Esophagus muscularis mucosa (tissue), 4 donors: ENCODE measurements at regions not wholly inside any gene's neighbourhood (a gene's known extent, or its start where the extent isn't known, plus 50 kb on each side); places are given as distances from the start of the nearest gene placed in this dataset.

Source experiments
- DNase-seq: peaks from one replicate; pipeline ENCODE4 v3.0.0-alpha.2; 2017; ENCODE audit errors: extremely low spot score
- H3K27ac ChIP-seq, 4 donors: fragments of 200-600 bp; sonication (generic); replicated peaks in 1 of 4; 1 replicate in 3 of 4; 2 replicates in 1 of 4; pipeline ENCODE4 v1.5.1; 2016 to 2019; ENCODE audit warnings: mild to moderate bottlenecking in 1 of 4
- H3K27me3 ChIP-seq, 4 donors: fragments of 200-600 bp; sonication (generic); one replicate each; pipeline versions ENCODE4 v1.5.1 to v1.6.0; 2016 to 2019
- H3K36me3 ChIP-seq, 4 donors: fragments of 200-600 bp; sonication (generic); one replicate each; pipeline ENCODE4 v1.5.1; 2016 to 2019
- H3K4me1 ChIP-seq, 4 donors: fragments of 200-600 bp; sonication (generic); one replicate each; pipeline ENCODE4 v1.5.1; 2016 to 2019
- H3K4me3 ChIP-seq, 4 donors: fragments of 200-600 bp; sonication (generic); 1 replicate in 2 of 4; 2 replicates in 2 of 4; pipeline ENCODE4 v1.5.1; 2016 to 2019; ENCODE audit warnings: mild to moderate bottlenecking in 4 of 4, moderate library complexity in 1 of 4
- H3K9me3 ChIP-seq, 4 donors: fragments of 200-600 bp; sonication (generic); 1 replicate in 3 of 4; 2 replicates in 1 of 4; pipeline ENCODE4 v1.5.1; 2016 to 2019
- CTCF ChIP-seq, 3 experiments: fragments of 200-600 bp in 2 of 3; fragments of 450-650 bp in 1 of 3; sonication (generic) in 2 of 3; IDR thresholded peaks; one replicate each; pipeline ENCODE4 v1.5.1; 2017 to 2019; ENCODE audit warnings: antibody characterized with exemption in 3 of 3, mild to moderate bottlenecking in 2 of 3, moderate library complexity in 1 of 3
- EP300 ChIP-seq: sonication (generic); formaldehyde crosslinking; IDR thresholded peaks from one replicate; pipeline ENCODE4 v1.6.1; 2017; ENCODE audit warnings: antibody characterized with exemption
- POLR2A ChIP-seq: fragments of 450-650 bp; IDR thresholded peaks from one replicate; pipeline ENCODE4 v1.6.1; 2017; ENCODE audit warnings: antibody characterized with exemption, moderate library complexity, mild to moderate bottlenecking, low read depth
- POLR2AphosphoS5 ChIP-seq, 2 donors: sonication (generic); formaldehyde crosslinking; IDR thresholded peaks; one replicate each; pipeline ENCODE4 v1.6.1; 2017; ENCODE audit warnings: antibody characterized with exemption in 2 of 2
- WGBS: methylation state at CpG from one replicate; pipeline ENCODE4 v1.1.5; 2018; 5-methylcytosine and 5-hydroxymethylcytosine counted together
- intact Hi-C: fragments of 100-400 bp; cut with DNase I; formaldehyde crosslinking; loops from one replicate; pipeline ENCODE4 v1.15.1; 2023

- 41% methylated on average over 3 of the region's 3 CpGs for WGBS
- intact Hi-C loops = no loop called here
Observed at GRCh38 chr2:149731079-149731478, 143.5 kb upstream of the MMADHC start.

GRCh38 chr2:149729586-149729985 lies 142.0 kb upstream of the MMADHC start:
- Histone ChIP-seq H3K9me3 (no peaks in the 10 kb centered on the region), H3K4me3 (no peak overlapping the region), H3K27me3 (no peaks in the 10 kb centered on the region), H3K4me1 (peaks cover 0 to 36% (median 29%) of the 10 kb centered on the region in 4 donors), H3K36me3 (no peaks in the 10 kb centered on the region), H3K27ac (no peak overlapping the region)
- 77% methylated on average over 3 of the region's 3 CpGs for WGBS
- no peak for DNase-seq
- TF ChIP-seq CTCF (IDR thresholded peaks at IDR 0.05) = no peak
- no peak for TF ChIP-seq POLR2AphosphoS5 (IDR thresholded peaks at IDR 0.05)
- TF ChIP-seq POLR2A = no peak
- no peak for TF ChIP-seq EP300
- intact Hi-C loops = no loop called here

More at GRCh38 chr2:149731079-149731478, 143.5 kb upstream of the MMADHC start:
- Histone ChIP-seq H3K4me3 (no peak overlapping the region), H3K9me3 (no peaks in the 10 kb centered on the region), H3K4me1 (peaks cover 0 to 48% (median 36%) of the 10 kb centered on the region in 4 donors), H3K27ac (no peak overlapping the region), H3K36me3 (no peaks in the 10 kb centered on the region), H3K27me3 (no peaks in the 10 kb centered on the region)
- TF ChIP-seq EP300 (no peak), CTCF (IDR thresholded peaks at IDR 0.05) (no peak), POLR2AphosphoS5 (IDR thresholded peaks at IDR 0.05) (no peak), POLR2A (no peak)
- DNase-seq = no peak

- no peaks in the 10 kb centered on the region for H3K9me3 ChIP-seq
- TF ChIP-seq POLR2AphosphoS5 (IDR thresholded peaks at IDR 0.05) = no peak
- no peak for TF ChIP-seq POLR2A
- no peak for TF ChIP-seq EP300
- no peak for TF ChIP-seq CTCF (IDR thresholded peaks at IDR 0.05)
- H3K27ac ChIP-seq = no peak overlapping the region
- peaks cover 0 to 27% (median 20%) of the 10 kb centered on the region in 4 donors for H3K4me1 ChIP-seq
- intact Hi-C loops = no loop called here
- H3K36me3 ChIP-seq = no peaks in the 10 kb centered on the region
- no peak for DNase-seq
- 45% methylated on average over 3 of the region's 3 CpGs for WGBS
- no peak overlapping the region for H3K4me3 ChIP-seq
- no peaks in the 10 kb centered on the region for H3K27me3 ChIP-seq
Observed at GRCh38 chr2:149727927-149728326, 140.4 kb upstream of the MMADHC start.

- Histone ChIP-seq H3K27ac (no peak overlapping the region), H3K4me1 (peaks cover 0 to 18% (median 12%) of the 10 kb centered on the region in 4 donors), H3K27me3 (no peaks in the 10 kb centered on the region), H3K9me3 (no peaks in the 10 kb centered on the region), H3K36me3 (no peaks in the 10 kb centered on the region), H3K4me3 (no peak overlapping the region)
- 88% methylated on average over 2 of the region's 2 CpGs for WGBS
- TF ChIP-seq POLR2A (no peak), CTCF (IDR thresholded peaks at IDR 0.05) (no peak), POLR2AphosphoS5 (IDR thresholded peaks at IDR 0.05) (no peak), EP300 (no peak)
- DNase-seq = no peak
- intact Hi-C loops = no loop called here
Observed at GRCh38 chr2:149725234-149725633, 137.7 kb upstream of the MMADHC start.

- TF ChIP-seq EP300 (no peak), POLR2A (no peak), POLR2AphosphoS5 (IDR thresholded peaks at IDR 0.05) (no peak), CTCF (IDR thresholded peaks at IDR 0.05) (no peak)
- H3K9me3 ChIP-seq = no peaks in the 10 kb centered on the region
- 85% methylated on average over 4 of the region's 4 CpGs for WGBS
- H3K4me3 ChIP-seq = no peak overlapping the region
- no peaks in the 10 kb centered on the region for H3K27me3 ChIP-seq
- H3K36me3 ChIP-seq = no peaks in the 10 kb centered on the region
- no peak overlapping the region for H3K27ac ChIP-seq
- peaks cover 0 to 18% (median 12%) of the 10 kb centered on the region in 4 donors for H3K4me1 ChIP-seq
- no peak for DNase-seq
- intact Hi-C loops = no loop called here
Observed at GRCh38 chr2:149724091-149724490, 136.5 kb upstream of the MMADHC start.
